ENCODE measurements at regions not wholly inside any gene's neighbourhood (a gene's known extent, or its start where the extent isn't known, plus 50 kb on each side); places are given as distances from the start of the nearest gene placed in this dataset.

DNA sequence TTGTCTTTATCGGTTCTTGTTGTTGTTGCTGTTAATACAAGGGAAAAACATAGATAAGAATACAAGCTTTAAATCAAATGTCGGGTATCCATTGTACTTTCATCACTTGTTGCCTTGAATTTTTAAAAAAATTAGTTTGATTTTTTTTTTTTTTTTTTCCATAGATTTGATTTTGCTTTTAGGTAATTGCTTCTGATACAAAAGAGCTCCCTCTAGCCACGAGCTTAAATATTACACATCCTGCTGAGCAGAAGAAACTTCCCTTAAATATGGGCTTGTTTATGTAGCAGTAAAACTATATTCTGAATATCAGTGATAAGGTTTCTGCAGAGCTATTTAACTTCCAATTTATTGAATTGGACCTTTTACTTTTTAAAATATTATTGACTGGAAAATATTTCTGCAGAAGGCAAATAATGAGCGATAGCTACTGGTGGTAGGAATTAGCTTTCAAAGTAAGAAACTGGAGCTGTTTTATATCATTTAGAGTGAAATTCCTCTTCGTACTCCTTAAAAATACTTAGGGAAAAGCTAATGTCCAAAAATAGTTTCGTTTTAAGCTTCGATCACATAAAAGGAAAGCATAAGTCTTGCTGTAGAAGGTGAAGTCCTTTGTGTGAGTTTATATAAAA, 216.9 kb downstream of the POLR1F start:
- no peak for DNase-seq
- TF ChIP-seq CTCF (IDR thresholded peaks at IDR 0.05) (no peak), POLR2A (IDR thresholded peaks at IDR 0.05) (no peak), EP300 (IDR thresholded peaks at IDR 0.05) (no peak)
- intact Hi-C loops (cut with DNase I) = no loop called here

GRCh38 chr7:19491371-19491770, 217.5 kb downstream of the POLR1F start:
- H3K4me1 ChIP-seq (ENCODE audit: insufficient read depth) = no peaks in the 10 kb centered on the region
- TF ChIP-seq CTCF (IDR thresholded peaks at IDR 0.05) = no peak
- TF ChIP-seq EP300 (IDR thresholded peaks at IDR 0.05) = no peak
- no peak overlapping the region for H3K27ac ChIP-seq
- DNase-seq = no peak
- no peaks in the 10 kb centered on the region for H3K9me3 ChIP-seq
- H3K27me3 ChIP-seq = no peaks in the 10 kb centered on the region
- 54 to 71% (median 55%) methylated on average over 5 of the region's 5 CpGs for WGBS, 3 donors
- no peaks in the 10 kb centered on the region for H3K36me3 ChIP-seq
- intact Hi-C loops (cut with DNase I) = no loop called here
- H3K4me3 ChIP-seq = no peak overlapping the region

More for the DNA sequence above, 216.9 kb downstream of the POLR1F start:
- no peak overlapping the region for H3K27ac ChIP-seq
- H3K9me3 ChIP-seq = no peaks in the 10 kb centered on the region
- no peaks in the 10 kb centered on the region for H3K27me3 ChIP-seq
- no peaks in the 10 kb centered on the region for H3K4me1 ChIP-seq (ENCODE audit: insufficient read depth)
- WGBS, 3 donors = 14 to 23% (median 18%) methylated on average over 7 of the region's 7 CpGs
- H3K4me3 ChIP-seq = no peak overlapping the region
- no peaks in the 10 kb centered on the region for H3K36me3 ChIP-seq

DNA sequence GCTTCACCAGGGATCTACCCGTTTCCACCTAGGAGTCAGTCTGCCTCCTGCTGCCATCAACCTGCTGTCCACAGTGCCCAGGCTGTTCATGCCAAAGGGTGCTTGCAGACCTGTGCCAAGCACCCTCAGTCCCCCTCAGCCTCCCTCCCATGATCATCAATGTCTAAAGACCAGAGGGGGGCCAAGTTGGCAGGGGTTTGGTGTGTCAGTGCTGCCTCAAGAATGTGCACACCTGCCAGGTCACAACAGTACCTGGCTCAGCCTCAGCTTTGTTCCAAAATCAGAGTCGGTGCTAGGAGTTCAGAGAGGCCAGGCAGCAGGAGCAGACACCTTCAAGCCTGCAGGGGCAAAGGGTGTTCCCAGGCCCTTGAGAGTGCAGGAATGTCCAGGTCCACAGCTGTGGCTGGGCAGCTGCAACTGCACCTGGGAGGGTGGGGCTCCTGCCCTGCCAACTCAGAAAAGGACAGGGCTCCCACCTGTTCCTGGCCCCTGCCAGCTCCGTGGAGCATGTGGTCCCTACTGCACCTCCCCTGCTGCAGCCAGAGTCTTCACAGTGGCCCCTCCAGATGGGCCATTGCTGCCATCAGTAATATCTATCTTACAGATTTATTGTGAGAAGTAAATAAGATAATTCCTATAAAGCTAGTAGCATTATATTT, 219.5 kb downstream of the POLR1F start:
- no peak overlapping the region for H3K27ac ChIP-seq
- 80 to 85% (median 82%) methylated on average over 3 of the region's 3 CpGs for WGBS, 3 donors
- no peaks in the 10 kb centered on the region for H3K9me3 ChIP-seq
- no peak for DNase-seq
- no peaks in the 10 kb centered on the region for H3K4me1 ChIP-seq (ENCODE audit: insufficient read depth)
- intact Hi-C loops (cut with DNase I) = no loop called here
- no peaks in the 10 kb centered on the region for H3K36me3 ChIP-seq
- TF ChIP-seq CTCF (IDR thresholded peaks at IDR 0.05) (no peak), EP300 (IDR thresholded peaks at IDR 0.05) (no peak), POLR2A (IDR thresholded peaks at IDR 0.05) (no peak)
- H3K4me3 ChIP-seq = no peak overlapping the region
- H3K27me3 ChIP-seq = no peaks in the 10 kb centered on the region

DNA sequence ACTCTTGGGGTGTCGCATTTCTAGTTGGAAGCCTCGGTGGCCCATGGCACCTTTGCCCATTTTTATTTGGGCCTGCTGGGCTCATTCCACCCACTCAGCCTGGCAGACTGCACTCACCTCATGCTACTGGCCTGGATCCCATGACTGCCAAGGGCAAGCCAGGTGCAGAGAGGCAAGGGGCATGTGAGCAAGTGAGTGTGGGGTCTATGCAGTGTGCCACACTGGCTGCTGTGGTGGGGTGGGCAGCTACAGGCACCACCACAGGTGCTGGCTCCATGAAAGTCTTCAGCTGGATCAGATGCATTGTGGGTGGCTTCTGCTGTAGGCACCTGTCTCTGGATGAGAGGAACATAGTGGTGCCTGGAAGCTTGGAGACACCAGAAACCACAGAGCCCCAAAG, 220.8 kb downstream of the POLR1F start:
- no peak for DNase-seq
- H3K9me3 ChIP-seq = no peaks in the 10 kb centered on the region
- H3K4me3 ChIP-seq = no peak overlapping the region
- intact Hi-C loops (cut with DNase I) = no loop called here
- H3K4me1 ChIP-seq (ENCODE audit: insufficient read depth) = no peaks in the 10 kb centered on the region
- H3K27ac ChIP-seq = no peak overlapping the region
- no peaks in the 10 kb centered on the region for H3K36me3 ChIP-seq
- 86 to 96% (median 96%) methylated on average over 2 of the region's 2 CpGs for WGBS, 3 donors
- TF ChIP-seq POLR2A (IDR thresholded peaks at IDR 0.05) (no peak), EP300 (IDR thresholded peaks at IDR 0.05) (no peak), CTCF (IDR thresholded peaks at IDR 0.05) (no peak)
- H3K27me3 ChIP-seq = no peaks in the 10 kb centered on the region
